ENCODE measurements at regions not wholly inside any gene's neighbourhood (a gene's known extent, or its start where the extent isn't known, plus 50 kb on each side); places are given as distances from the start of the nearest gene placed in this dataset.

DNA sequence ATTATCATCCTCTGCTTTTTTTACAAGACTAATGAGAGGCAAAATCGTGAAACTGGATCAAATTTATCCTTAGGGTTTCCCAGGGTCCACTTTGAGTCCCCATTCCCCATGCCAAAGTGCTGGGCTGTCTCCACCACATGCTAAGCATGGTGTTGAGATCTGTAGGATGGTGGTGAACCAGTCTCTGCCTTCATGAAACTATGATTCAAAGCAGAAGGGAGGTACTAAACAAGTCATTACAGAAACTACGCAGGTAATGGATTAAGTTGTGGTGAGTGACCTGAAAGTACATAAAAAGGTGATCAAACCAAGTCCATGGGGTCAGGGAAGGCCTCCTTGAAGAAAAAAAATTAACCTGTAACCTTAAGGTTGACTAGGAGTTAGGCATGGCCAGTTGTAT lies 265.2 kb downstream of the ATG4C start:
- Histone ChIP-seq H3K9me3 (no peaks in the 10 kb centered on the region), H3K36me3 (no peaks in the 10 kb centered on the region), H3K27me3 (no peaks in the 10 kb centered on the region), H3K4me1 (no peaks in the 10 kb centered on the region), H3K27ac (no peak overlapping the region), H3K9ac (ENCODE audit: low read depth in 2 of 2, low read length in 2 of 2) (no peak overlapping the region), H3K4me3 (no peak overlapping the region)
- intact Hi-C loops (cut with DNase I): no loop called here
- TF ChIP-seq, protein P1, sequence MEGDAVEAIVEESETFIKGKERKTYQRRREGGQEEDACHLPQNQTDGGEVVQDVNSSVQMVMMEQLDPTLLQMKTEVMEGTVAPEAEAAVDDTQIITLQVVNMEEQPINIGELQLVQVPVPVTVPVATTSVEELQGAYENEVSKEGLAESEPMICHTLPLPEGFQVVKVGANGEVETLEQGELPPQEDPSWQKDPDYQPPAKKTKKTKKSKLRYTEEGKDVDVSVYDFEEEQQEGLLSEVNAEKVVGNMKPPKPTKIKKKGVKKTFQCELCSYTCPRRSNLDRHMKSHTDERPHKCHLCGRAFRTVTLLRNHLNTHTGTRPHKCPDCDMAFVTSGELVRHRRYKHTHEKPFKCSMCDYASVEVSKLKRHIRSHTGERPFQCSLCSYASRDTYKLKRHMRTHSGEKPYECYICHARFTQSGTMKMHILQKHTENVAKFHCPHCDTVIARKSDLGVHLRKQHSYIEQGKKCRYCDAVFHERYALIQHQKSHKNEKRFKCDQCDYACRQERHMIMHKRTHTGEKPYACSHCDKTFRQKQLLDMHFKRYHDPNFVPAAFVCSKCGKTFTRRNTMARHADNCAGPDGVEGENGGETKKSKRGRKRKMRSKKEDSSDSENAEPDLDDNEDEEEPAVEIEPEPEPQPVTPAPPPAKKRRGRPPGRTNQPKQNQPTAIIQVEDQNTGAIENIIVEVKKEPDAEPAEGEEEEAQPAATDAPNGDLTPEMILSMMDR (IDR thresholded peaks at IDR 0.05): no peak
- no peak for DNase-seq

GRCh38 chr1:63051356-63051755 lies 267.4 kb downstream of the ATG4C start:
- no peak overlapping the region for H3K9ac ChIP-seq (ENCODE audit: low read depth in 2 of 2, low read length in 2 of 2)
- no peaks in the 10 kb centered on the region for H3K9me3 ChIP-seq
- intact Hi-C loops (cut with DNase I): no loop called here
- H3K36me3 ChIP-seq: no peaks in the 10 kb centered on the region
- no peaks in the 10 kb centered on the region for H3K4me1 ChIP-seq
- TF ChIP-seq, protein P1 (IDR thresholded peaks at IDR 0.05): no peak
- no peaks in the 10 kb centered on the region for H3K27me3 ChIP-seq
- no peak overlapping the region for H3K4me3 ChIP-seq
- no peak overlapping the region for H3K27ac ChIP-seq
- DNase-seq: no peak

DNA sequence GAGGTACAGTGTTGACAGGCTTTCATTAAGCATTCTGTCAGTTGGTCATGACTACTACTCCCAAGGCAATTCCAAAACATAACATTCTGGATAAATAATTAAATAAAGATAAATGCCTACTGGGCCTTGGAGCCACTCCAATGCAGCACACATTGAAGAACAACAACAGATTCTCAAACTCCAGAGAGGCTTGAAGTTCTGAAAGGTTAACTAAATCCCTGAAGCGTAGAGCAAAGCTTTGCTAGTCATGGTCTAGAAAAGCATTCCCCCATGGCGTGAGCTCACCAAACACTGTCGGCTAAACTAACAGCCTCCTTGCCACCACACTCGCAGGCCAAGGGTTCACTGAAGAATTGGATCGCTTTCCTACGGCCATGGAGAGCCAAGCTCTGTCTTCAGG lies 268.0 kb downstream of the ATG4C start:
- intact Hi-C loops (cut with DNase I): no loop called here
- Histone ChIP-seq H3K9ac (ENCODE audit: low read depth in 2 of 2, low read length in 2 of 2) (no peak overlapping the region), H3K27ac (no peak overlapping the region)

DNA sequence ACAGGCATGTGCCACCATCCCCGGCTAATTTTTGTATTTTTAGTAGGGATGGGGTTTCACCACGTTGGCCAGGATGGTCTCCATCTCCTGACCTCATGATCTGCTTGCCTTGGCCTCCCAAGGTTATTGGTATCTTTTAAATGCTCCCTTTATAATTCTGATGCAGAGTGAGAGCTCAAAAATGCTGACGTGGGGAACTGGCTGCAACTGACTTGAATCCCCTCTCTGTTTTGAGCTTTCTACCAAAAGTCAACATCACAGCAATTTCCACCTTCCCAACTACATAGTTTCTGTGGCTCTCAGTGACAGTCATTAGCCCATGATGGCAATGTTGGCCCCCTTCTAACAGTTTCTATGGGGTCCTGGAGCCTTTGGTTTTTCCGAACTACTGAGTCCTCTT lies 268.2 kb upstream of the FOXD3 start:
- DNase-seq: no peak
- no peaks in the 10 kb centered on the region for H3K9me3 ChIP-seq
- H3K27me3 ChIP-seq: no peaks in the 10 kb centered on the region
- H3K4me3 ChIP-seq: no peak overlapping the region
- no peaks in the 10 kb centered on the region for H3K36me3 ChIP-seq
- TF ChIP-seq, protein P1 (IDR thresholded peaks at IDR 0.05): no peak
- intact Hi-C loops (cut with DNase I): no loop called here
- no peak overlapping the region for H3K9ac ChIP-seq (ENCODE audit: low read depth in 2 of 2, low read length in 2 of 2)
- no peaks in the 10 kb centered on the region for H3K4me1 ChIP-seq
- no peak overlapping the region for H3K27ac ChIP-seq

More for the DNA sequence above, 268.0 kb downstream of the ATG4C start:
- Histone ChIP-seq H3K4me1 (no peaks in the 10 kb centered on the region), H3K36me3 (no peaks in the 10 kb centered on the region), H3K9me3 (no peaks in the 10 kb centered on the region), H3K4me3 (no peak overlapping the region), H3K27me3 (no peaks in the 10 kb centered on the region)
- no peak for DNase-seq
- TF ChIP-seq, protein P1 (IDR thresholded peaks at IDR 0.05): no peak

GRCh38 chr1:63063367-63063766 lies 259.0 kb upstream of the FOXD3 start:
- Histone ChIP-seq H3K27ac (no peak overlapping the region), H3K9me3 (no peaks in the 10 kb centered on the region), H3K27me3 (no peaks in the 10 kb centered on the region), H3K4me3 (no peak overlapping the region), H3K36me3 (no peaks in the 10 kb centered on the region), H3K9ac (ENCODE audit: low read depth in 2 of 2, low read length in 2 of 2) (no peak overlapping the region), H3K4me1 (no peaks in the 10 kb centered on the region)
- TF ChIP-seq, protein P1 (IDR thresholded peaks at IDR 0.05): no peak
- intact Hi-C loops (cut with DNase I): no loop called here
- peak; percentile 23 for DNase-seq

GRCh38 chr1:63064135-63064534 lies 258.2 kb upstream of the FOXD3 start:
- Histone ChIP-seq H3K27ac (no peak overlapping the region), H3K9ac (ENCODE audit: low read depth in 2 of 2, low read length in 2 of 2) (no peak overlapping the region), H3K9me3 (no peaks in the 10 kb centered on the region), H3K36me3 (no peaks in the 10 kb centered on the region), H3K4me1 (no peaks in the 10 kb centered on the region), H3K4me3 (no peak overlapping the region), H3K27me3 (no peaks in the 10 kb centered on the region)
- no peak for DNase-seq
- TF ChIP-seq, protein P1 (IDR thresholded peaks at IDR 0.05): no peak
- intact Hi-C loops (cut with DNase I): no loop called here

All from colonic mucosa (tissue), 4 donors.